Transverse colon (tissue), 4 donors: ENCODE measurements at regions not wholly inside any gene's neighbourhood (a gene's known extent, or its start where the extent isn't known, plus 50 kb on each side); places are given as distances from the start of the nearest gene placed in this dataset.

Experiments used
- DNase-seq: peaks from one replicate; pipeline ENCODE4 v3.0.0-alpha.2; 2019
- H3K27ac ChIP-seq, 4 donors: fragments of 200-600 bp; sonication (generic); 2 replicates each; pipeline ENCODE4 v1.5.1; 2016 to 2018; ENCODE audit warnings: inconsistent platforms in 4 of 4
- H3K27me3 ChIP-seq: fragments of 200-600 bp; sonication (generic); 2 replicates; pipeline ENCODE4 v1.5.1; 2017; ENCODE audit warnings: inconsistent platforms
- H3K36me3 ChIP-seq, 4 donors: fragments of 200-600 bp; sonication (generic); 2 replicates each; pipeline ENCODE4 v1.5.1; 2017 to 2019; ENCODE audit warnings: inconsistent platforms in 4 of 4
- H3K4me1 ChIP-seq, 4 donors: fragments of 200-600 bp; sonication (generic); 2 replicates each; pipeline ENCODE4 v1.5.1; 2017 to 2020; ENCODE audit warnings: inconsistent platforms in 4 of 4
- H3K4me3 ChIP-seq, 4 donors: fragments of 200-600 bp; sonication (generic); 1 replicate in 1 of 4; 2 replicates in 3 of 4; pipeline versions ENCODE4 v1.5.1 to v1.6.1; 2017 to 2019; ENCODE audit warnings: inconsistent platforms in 4 of 4
- H3K9me3 ChIP-seq, 2 donors: fragments of 200-600 bp; sonication (generic); 2 replicates each; pipeline ENCODE4 v1.5.1; 2017 to 2019; ENCODE audit warnings: inconsistent platforms in 2 of 2
- CTCF ChIP-seq, 5 experiments: fragments of 200-600 bp in 3 of 5; fragments of 450-650 bp in 2 of 5; sonication (generic) in 3 of 5; IDR thresholded peaks; 1 replicate in 2 of 5; 2 replicates in 3 of 5; pipeline ENCODE4 v1.5.1; 2016 to 2017; ENCODE audit warnings: antibody characterized with exemption in 5 of 5, inconsistent platforms in 3 of 5, mild to moderate bottlenecking in 2 of 5, moderate library complexity in 1 of 5
- EP300 ChIP-seq: sonication (generic); formaldehyde crosslinking; IDR thresholded peaks from one replicate; pipeline ENCODE4 v1.6.1; 2017; ENCODE audit warnings: antibody characterized with exemption, low read depth
- POLR2A ChIP-seq: fragments of 450-650 bp; IDR thresholded peaks from one replicate; pipeline ENCODE4 v1.6.1; 2016; ENCODE audit warnings: antibody characterized with exemption, mild to moderate bottlenecking, moderate library complexity
- POLR2AphosphoS5 ChIP-seq, 3 donors: sonication (generic); formaldehyde crosslinking; IDR thresholded peaks; one replicate each; pipeline ENCODE4 v1.6.1; 2016; ENCODE audit warnings: antibody characterized with exemption in 3 of 3
- WGBS, 2 donors: methylation state at CpG; one replicate each; pipeline ENCODE4 v1.1.5; 2018; ENCODE audit warnings: low coverage in 1 of 2; 5-methylcytosine and 5-hydroxymethylcytosine counted together
- in situ Hi-C, 4 donors: fragments of 200-750 bp; cut with MboI; loops; one replicate each; pipeline versions ENCODE4 v1.15.0 to v1.15.1; 2017; ENCODE audit warnings: low sequenced_read_pairs in 3 of 4, low pct_ligation_motif_present in 1 of 4, low pct_unique_long_range_greater_than_20kb in 1 of 4
- intact Hi-C: fragments of 100-400 bp; cut with DNase I; formaldehyde crosslinking; loops from one replicate; pipeline ENCODE4 v1.15.1; 2023; ENCODE audit warnings: low total_unique reads

- Histone ChIP-seq H3K4me3 (no peak overlapping the region), H3K27ac (no peak overlapping the region), H3K4me1 (no peaks in the 10 kb centered on the region), H3K9me3 (no peaks in the 10 kb centered on the region), H3K36me3 (no peaks in the 10 kb centered on the region), H3K27me3 (no peaks in the 10 kb centered on the region)
- intact Hi-C loops = no loop called here
- DNase-seq = no peak
- 89 to 93% methylated on average over 2 of the region's 2 CpGs for WGBS, 2 donors
- in situ Hi-C loops = no loop called here
- TF ChIP-seq EP300 (no peak), POLR2A (no peak), CTCF (IDR thresholded peaks at IDR 0.05) (no peak), POLR2AphosphoS5 (IDR thresholded peaks at IDR 0.05) (no peak)
These were observed 285.6 kb downstream of the SAMD5 start for GRCh38 chr6:147793871-147794643.

GRCh38 chr6:147802459-147802858, 294.0 kb downstream of the SAMD5 start:
- no peaks in the 10 kb centered on the region for H3K27me3 ChIP-seq
- peaks cover 7 to 9% of the 10 kb centered on the region in 2 donors for H3K9me3 ChIP-seq
- peak; percentile 37 to 77 (median 53) for TF ChIP-seq POLR2AphosphoS5 (IDR thresholded peaks at IDR 0.05)
- TF ChIP-seq POLR2A = no peak
- peak overlapping the region in 1 of 4 donors; percentile 1 for H3K27ac ChIP-seq
- H3K36me3 ChIP-seq = no peaks in the 10 kb centered on the region
- H3K4me1 ChIP-seq = peaks cover 0 to 24% (median 11%) of the 10 kb centered on the region in 4 donors
- H3K4me3 ChIP-seq = no peak overlapping the region
- WGBS, 2 donors = 53 to 59% methylated on average over 4 of the region's 4 CpGs
- intact Hi-C loops (no loop called here), in situ Hi-C loops (no loop called here)
- no peak for DNase-seq

GRCh38 chr6:147805155-147805554, 296.7 kb downstream of the SAMD5 start:
- Histone ChIP-seq H3K36me3 (no peaks in the 10 kb centered on the region), H3K9me3 (peaks cover 7 to 9% of the 10 kb centered on the region in 2 donors), H3K4me1 (peaks cover 0 to 24% (median 11%) of the 10 kb centered on the region in 4 donors), H3K4me3 (no peak overlapping the region), H3K27ac (peak overlapping the region in 1 of 4 donors; percentile 27), H3K27me3 (no peaks in the 10 kb centered on the region)
- no peak for DNase-seq
- in situ Hi-C loops (no loop called here), intact Hi-C loops (no loop called here)
- 31 to 42% methylated on average over 1 of the region's 1 CpG for WGBS, 2 donors
- TF ChIP-seq CTCF (IDR thresholded peaks at IDR 0.05) = no peak
- TF ChIP-seq EP300 = no peak
- no peak for TF ChIP-seq POLR2A

GRCh38 chr6:147806697-147807096, 298.2 kb downstream of the SAMD5 start:
- DNase-seq = no peak
- intact Hi-C loops (no loop called here), in situ Hi-C loops (no loop called here)
- H3K9me3 ChIP-seq = peaks cover 7 to 9% of the 10 kb centered on the region in 2 donors
- 100% methylated on average over 1 of the region's 1 CpG for WGBS, 2 donors
- TF ChIP-seq EP300 (no peak), POLR2A (no peak), POLR2AphosphoS5 (IDR thresholded peaks at IDR 0.05) (no peak), CTCF (IDR thresholded peaks at IDR 0.05) (no peak)
- no peak overlapping the region for H3K4me3 ChIP-seq
- H3K27me3 ChIP-seq = no peaks in the 10 kb centered on the region
- H3K36me3 ChIP-seq = no peaks in the 10 kb centered on the region
- H3K27ac ChIP-seq = no peak overlapping the region
- peaks cover 0 to 19% (median 7%) of the 10 kb centered on the region in 4 donors for H3K4me1 ChIP-seq
